ENCODE measurements at regions not wholly inside any gene's neighbourhood (a gene's known extent, or its start where the extent isn't known, plus 50 kb on each side); places are given as distances from the start of the nearest gene placed in this dataset.

DNA sequence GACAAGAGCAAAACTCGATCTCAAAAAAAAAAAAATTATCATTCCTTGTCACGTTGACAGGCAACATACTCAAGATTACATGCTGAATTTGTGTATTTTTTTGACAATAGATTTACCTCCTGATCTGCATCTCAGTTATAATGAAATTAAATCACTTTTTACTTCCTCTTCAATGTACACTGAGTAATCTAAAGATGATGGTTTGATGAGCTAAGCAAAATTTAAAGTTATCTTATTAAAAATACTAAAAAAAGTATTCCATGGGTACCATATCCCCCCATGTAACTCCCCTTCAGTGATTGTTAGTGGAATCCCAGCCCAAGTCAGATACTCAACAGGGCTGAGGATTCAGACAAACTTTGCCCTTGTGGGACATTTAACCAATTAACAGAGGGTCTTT, 463.2 kb downstream of the OCA2 start:
- Histone ChIP-seq H3K36me3 (replicated peaks in 1 of 2; ENCODE audit: control insufficient read depth in 1 of 2, insufficient read depth in 2 of 2, low read length in 2 of 2) (no peaks in the 10 kb centered on the region), H3K27ac (ENCODE audit: extremely low read length, insufficient read depth, low read length) (no peak overlapping the region), H3K27me3 (ENCODE audit: control insufficient read depth in 1 of 2, insufficient read depth in 2 of 2, low read length in 2 of 2) (no peaks in the 10 kb centered on the region), H3K4me2 (ENCODE audit: low read depth, low read length) (no peak overlapping the region), H4K20me1 (ENCODE audit: insufficient read depth, low read length) (no peaks in the 10 kb centered on the region), H3K4me3 (replicated peaks in 1 of 3; ENCODE audit: insufficient read depth in 1 of 3, low read depth in 2 of 3, low read length in 3 of 3) (no peak overlapping the region), H3K9ac (ENCODE audit: insufficient read depth, low read depth, low read length) (no peak overlapping the region), H3K4me1 (ENCODE audit: insufficient read depth, low read length) (no peaks in the 10 kb centered on the region), H3K79me2 (ENCODE audit: insufficient read depth, low read length) (no peaks in the 10 kb centered on the region), H2AFZ (ENCODE audit: low read length) (no peak overlapping the region), H3K9me3 (ENCODE audit: low read length) (no peaks in the 10 kb centered on the region; the same call in 1 of the 2 replicates)
- TF ChIP-seq RAD51 (IDR thresholded peaks at IDR 0.05; ENCODE audit: borderline replicate concordance) (no peak), MAFF (IDR thresholded peaks at IDR 0.05; ENCODE audit: low read depth, low read length) (peak; percentile 62), RFX5 (IDR thresholded peaks at IDR 0.05; ENCODE audit: low read depth, low read length) (no peak), SRSF4 (IDR thresholded peaks at IDR 0.05; ENCODE audit: low read depth, low read length, poor library complexity, severe bottlenecking) (no peak), MAFK (conservative IDR thresholded peaks at IDR 0.05 in 1 of 2, IDR thresholded peaks at IDR 0.05 in 1 of 2; ENCODE audit: low read length in 2 of 2) (peak; percentile 31 to 82; a peak in 3 of 4 replicates)
- TF ChIP-seq, protein P1, sequence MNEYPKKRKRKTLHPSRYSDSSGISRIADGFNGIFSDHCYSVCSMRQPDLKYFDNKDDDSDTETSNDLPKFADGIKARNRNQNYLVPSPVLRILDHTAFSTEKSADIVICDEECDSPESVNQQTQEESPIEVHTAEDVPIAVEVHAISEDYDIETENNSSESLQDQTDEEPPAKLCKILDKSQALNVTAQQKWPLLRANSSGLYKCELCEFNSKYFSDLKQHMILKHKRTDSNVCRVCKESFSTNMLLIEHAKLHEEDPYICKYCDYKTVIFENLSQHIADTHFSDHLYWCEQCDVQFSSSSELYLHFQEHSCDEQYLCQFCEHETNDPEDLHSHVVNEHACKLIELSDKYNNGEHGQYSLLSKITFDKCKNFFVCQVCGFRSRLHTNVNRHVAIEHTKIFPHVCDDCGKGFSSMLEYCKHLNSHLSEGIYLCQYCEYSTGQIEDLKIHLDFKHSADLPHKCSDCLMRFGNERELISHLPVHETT (CRISPR knock-in tag; conservative IDR thresholded peaks at IDR 0.05), result no peak
- ChIA-PET CTCF (ENCODE audit: low intra/inter-chr PET ratio, low total read pairs) (no interaction called here), POLR2A (no interaction called here)
- no peak for FAIRE-seq
- DNase-seq (ENCODE audit: low spot score), result no peak
- BruUV-seq (replicated peaks), result no TSS peak
- intact Hi-C loops (cut with micrococcal nuclease; ENCODE audit: unreplicated experiment) (no loop called here), in situ Hi-C loops (cut with HindIII; ENCODE audit: extremely low pct_ligation_motif_present, low pct_unique_long_range_greater_than_20kb) (no loop called here)
- WGBS (ENCODE audit: low lambda C conversion rate), result 4% methylated on average over 2 of the region's 2 CpGs
- no peak for ATAC-seq

- H3K4me3 ChIP-seq (replicated peaks in 1 of 3; ENCODE audit: insufficient read depth in 1 of 3, low read depth in 2 of 3, low read length in 3 of 3), result no peak overlapping the region
- no peaks in the 10 kb centered on the region for H3K4me1 ChIP-seq (ENCODE audit: insufficient read depth, low read length)
- H4K20me1 ChIP-seq (ENCODE audit: insufficient read depth, low read length), result no peaks in the 10 kb centered on the region
- H3K9me3 ChIP-seq (ENCODE audit: low read length), result peaks cover 26% of the 10 kb centered on the region
- H3K36me3 ChIP-seq (replicated peaks in 1 of 2; ENCODE audit: control insufficient read depth in 1 of 2, insufficient read depth in 2 of 2, low read length in 2 of 2), result no peaks in the 10 kb centered on the region
- TF ChIP-seq MEF2D (CRISPR knock-in tag; IDR thresholded peaks at IDR 0.05), result no peak
- TF ChIP-seq, protein P2, sequence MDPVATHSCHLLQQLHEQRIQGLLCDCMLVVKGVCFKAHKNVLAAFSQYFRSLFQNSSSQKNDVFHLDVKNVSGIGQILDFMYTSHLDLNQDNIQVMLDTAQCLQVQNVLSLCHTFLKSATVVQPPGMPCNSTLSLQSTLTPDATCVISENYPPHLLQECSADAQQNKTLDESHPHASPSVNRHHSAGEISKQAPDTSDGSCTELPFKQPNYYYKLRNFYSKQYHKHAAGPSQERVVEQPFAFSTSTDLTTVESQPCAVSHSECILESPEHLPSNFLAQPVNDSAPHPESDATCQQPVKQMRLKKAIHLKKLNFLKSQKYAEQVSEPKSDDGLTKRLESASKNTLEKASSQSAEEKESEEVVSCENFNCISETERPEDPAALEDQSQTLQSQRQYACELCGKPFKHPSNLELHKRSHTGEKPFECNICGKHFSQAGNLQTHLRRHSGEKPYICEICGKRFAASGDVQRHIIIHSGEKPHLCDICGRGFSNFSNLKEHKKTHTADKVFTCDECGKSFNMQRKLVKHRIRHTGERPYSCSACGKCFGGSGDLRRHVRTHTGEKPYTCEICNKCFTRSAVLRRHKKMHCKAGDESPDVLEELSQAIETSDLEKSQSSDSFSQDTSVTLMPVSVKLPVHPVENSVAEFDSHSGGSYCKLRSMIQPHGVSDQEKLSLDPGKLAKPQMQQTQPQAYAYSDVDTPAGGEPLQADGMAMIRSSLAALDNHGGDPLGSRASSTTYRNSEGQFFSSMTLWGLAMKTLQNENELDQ (CRISPR knock-in tag; IDR thresholded peaks at IDR 0.05; ENCODE audit: borderline replicate concordance), result no peak
- TF ChIP-seq RXRB (CRISPR knock-in tag; IDR thresholded peaks at IDR 0.05; ENCODE audit: borderline replicate concordance), result no peak
- H3K4me2 ChIP-seq (ENCODE audit: low read depth, low read length), result no peak overlapping the region
- DNase-seq (ENCODE audit: low spot score) (no peak), FAIRE-seq (no peak), ATAC-seq (no peak)
- intact Hi-C loops (cut with micrococcal nuclease; ENCODE audit: unreplicated experiment), result no loop called here
- BruUV-seq (replicated peaks), result no TSS peak
- no peak overlapping the region for H3K27ac ChIP-seq (ENCODE audit: extremely low read length, insufficient read depth, low read length)
- no peaks in the 10 kb centered on the region for H3K27me3 ChIP-seq (ENCODE audit: control insufficient read depth in 1 of 2, insufficient read depth in 2 of 2, low read length in 2 of 2)
- no peaks in the 10 kb centered on the region for H3K79me2 ChIP-seq (ENCODE audit: insufficient read depth, low read length)
- 0% methylated on average over 2 of the region's 2 CpGs for WGBS (ENCODE audit: low lambda C conversion rate)
- POLR2A ChIA-PET, result no interaction called here
- CTCF ChIA-PET (ENCODE audit: low intra/inter-chr PET ratio, low total read pairs), result no interaction called here
- no peak overlapping the region for H2AFZ ChIP-seq (ENCODE audit: low read length)
- no peak overlapping the region for H3K9ac ChIP-seq (ENCODE audit: insufficient read depth, low read depth, low read length)
- in situ Hi-C loops (cut with HindIII; ENCODE audit: extremely low pct_ligation_motif_present, low pct_unique_long_range_greater_than_20kb), result no loop called here
Observed at GRCh38 chr15:27628486-27628885, 470.6 kb downstream of the OCA2 start.

Measured in HepG2 (cell line).